ENCODE measurements at regions not wholly inside any gene's neighbourhood (a gene's known extent, or its start where the extent isn't known, plus 50 kb on each side); places are given as distances from the start of the nearest gene placed in this dataset.

GRCh38 chr9:134487066-134487710 lies 154.4 kb upstream of the COL5A1 start:
- DNase-seq (ENCODE audit: low read depth), result no peak

GRCh38 chr9:134488331-134489280 lies 153.0 kb upstream of the COL5A1 start:
- DNase-seq (ENCODE audit: low read depth), result no peak

GRCh38 chr9:134489621-134490408 lies 151.8 kb upstream of the COL5A1 start:
- no peak for DNase-seq (ENCODE audit: low read depth)

- DNase-seq (ENCODE audit: low read depth), result no peak
Measured at GRCh38 chr9:134490446-134490845, 151.2 kb upstream of the COL5A1 start.

DNA sequence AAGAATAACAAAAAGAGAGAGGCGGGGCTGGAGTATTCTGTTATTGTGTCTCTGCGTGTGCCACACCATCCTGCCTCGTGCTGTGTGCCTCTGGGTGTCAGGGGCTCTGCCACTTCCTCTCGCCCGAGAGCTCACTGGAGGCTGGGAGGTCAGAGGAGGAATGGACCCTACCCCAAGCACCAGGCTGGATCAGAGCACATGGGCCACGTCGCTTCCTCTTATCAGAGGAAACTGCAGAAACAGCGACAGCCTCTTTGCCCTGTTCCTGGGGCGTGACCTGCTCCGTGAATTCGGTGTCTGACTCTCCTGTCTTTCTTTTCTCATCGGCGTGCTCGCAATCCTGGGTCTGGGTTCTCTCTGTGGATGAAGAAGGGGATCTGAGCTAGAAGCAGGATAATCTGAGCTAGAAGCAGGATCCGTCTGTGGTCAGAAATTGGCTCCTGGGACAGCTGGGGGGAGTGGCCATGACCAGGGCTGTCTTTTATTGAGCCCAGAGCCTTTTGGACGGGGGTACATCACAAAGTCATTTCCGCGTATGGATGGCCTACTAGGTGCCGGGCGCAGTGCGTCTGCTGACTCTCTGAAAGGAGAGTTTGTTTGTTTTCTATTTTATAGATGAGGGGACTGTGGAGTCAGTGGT lies 150.3 kb upstream of the COL5A1 start:
- DNase-seq (ENCODE audit: low read depth), result no peak

DNA sequence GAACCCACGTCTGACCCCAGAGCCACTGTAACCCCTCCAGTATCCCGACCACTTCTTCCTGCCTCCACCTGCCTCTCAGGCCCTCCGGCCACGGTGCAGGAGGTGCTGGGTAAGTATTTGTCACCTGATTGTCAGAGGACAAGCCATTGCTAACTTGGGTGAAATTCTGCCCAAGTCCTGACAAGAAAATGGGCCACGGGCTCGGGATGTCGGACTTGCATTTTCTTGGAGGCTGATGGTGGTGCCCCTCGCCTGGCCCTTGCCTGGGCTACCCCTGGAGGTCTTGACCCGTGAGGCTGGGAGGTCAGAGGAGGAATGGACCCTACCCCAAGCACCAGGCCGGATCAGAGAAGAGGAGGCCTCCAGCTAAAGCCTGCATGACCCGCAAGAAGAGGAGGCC lies 149.7 kb upstream of the COL5A1 start:
- no peak for DNase-seq (ENCODE audit: low read depth)

GRCh38 chr9:134492281-134492691 lies 149.3 kb upstream of the COL5A1 start:
- no peak for DNase-seq (ENCODE audit: low read depth)

GRCh38 chr9:134492721-134493460 lies 148.7 kb upstream of the COL5A1 start:
- DNase-seq (ENCODE audit: low read depth), result no peak

DNA sequence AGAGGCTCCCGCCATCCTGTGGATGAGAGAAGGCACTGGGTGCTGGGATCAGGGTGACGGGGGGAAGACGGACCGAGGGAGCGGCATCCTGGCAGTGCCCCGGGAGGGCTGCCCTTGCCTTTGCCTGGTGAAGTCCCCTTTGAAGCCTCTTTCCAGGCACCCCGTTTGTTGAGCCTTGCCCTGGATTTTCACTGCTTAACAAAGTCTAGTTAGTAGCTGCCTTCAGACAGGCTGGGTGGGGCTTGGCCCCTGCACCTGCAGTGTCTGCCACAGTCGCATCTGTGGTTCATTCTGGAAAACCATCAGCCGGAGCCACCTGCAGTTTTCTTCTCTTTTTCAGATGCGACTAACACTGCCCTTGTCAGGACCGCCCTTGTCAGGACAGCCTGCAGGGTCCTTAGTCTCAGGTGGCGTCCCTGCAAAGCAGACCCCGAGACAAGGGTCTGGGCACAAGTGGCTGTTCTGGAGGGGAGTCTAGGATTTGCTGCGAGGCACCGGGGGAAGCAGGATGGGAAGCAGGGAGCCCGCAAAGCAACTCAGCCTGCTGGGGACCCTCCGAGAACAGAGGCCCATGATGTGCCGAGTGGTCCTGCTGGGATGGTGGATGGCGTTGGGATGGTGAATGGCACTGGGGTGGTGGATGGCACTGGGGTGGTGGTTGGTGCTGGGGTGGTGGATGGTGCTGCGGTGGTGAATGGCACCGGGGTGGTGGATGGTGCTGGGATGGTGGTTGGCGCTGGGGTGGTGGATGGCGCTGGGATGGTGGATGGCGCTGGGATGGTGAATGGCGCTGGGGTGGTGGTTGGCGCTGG lies 147.9 kb upstream of the COL5A1 start:
- DNase-seq (ENCODE audit: low read depth), result no peak

DNA sequence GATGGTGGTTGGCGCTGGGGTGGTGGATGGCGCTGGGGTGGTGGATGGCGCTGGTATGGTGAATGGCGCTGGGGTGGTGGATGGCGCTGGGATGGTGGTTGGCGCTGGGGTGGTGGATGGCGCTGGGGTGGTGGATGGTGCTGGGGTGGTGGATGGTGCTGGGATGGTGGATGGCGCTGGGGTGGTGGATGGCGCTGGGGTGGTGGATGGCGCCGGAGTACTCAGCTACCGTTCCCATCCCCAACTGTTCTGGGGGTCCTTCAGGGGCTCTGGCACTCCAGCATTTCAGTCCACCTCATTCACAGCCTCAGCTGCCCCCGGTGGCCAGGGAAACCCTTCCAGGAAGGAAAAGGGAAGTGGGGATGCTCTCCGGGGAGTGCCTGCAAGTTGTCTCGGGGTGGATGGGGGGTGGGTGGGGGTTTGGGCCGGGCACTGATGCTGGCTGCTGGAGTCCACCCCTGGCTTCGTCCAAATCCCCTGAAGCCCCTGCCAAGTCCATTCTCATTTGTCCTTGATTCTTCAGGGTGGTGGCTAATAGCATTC lies 147.3 kb upstream of the COL5A1 start:
- DNase-seq (ENCODE audit: low read depth), result no peak

- DNase-seq (ENCODE audit: low read depth), result no peak
Measured at GRCh38 chr9:134494905-134495304, 146.7 kb upstream of the COL5A1 start.

GRCh38 chr9:134495881-134496412 lies 145.7 kb upstream of the COL5A1 start:
- DNase-seq (ENCODE audit: low read depth), result no peak

DNA sequence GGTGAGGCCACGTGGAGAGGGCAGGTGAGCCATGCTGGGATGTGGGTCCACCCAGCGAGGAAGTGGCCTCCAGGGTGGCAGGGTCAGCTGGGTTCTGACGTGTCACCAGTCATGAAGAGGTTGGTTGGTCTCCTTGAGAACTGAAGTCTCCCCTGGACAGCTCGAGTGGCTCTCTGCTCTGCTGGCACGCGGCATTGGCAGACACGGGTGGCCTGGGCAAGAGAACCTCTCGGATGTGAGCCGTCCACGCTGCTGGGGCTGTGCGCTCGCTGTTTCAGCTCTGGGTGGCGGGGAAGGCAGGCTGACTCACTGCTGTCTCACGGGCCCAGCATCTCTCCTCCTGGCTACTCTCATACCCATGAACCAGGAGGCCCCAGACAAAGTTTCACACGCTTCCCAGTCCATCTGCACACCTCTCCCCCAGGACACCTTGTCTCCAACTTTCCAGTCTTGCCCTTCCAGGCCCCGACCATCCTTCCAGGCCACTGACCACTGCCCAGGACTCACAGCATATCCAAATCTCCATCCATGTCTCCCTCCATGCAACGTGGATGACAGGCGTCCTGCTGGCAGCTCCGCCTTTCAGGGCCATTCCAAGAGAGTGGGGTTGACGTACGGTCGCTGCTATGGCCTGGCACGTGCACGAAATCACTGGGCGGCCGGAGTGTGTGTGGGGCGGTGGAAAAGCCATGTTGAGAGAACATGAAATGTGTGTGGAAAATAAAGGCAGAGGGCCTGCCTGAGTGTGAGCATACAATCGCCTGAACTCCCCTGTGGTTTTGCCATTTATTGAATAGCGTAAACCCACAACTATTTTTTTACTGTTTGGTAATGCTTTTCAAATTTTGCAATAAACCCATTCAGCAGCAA lies 145.0 kb upstream of the COL5A1 start:
- DNase-seq (ENCODE audit: low read depth), result no peak

GRCh38 chr9:134497283-134497860 lies 144.2 kb upstream of the COL5A1 start:
- no peak for DNase-seq (ENCODE audit: low read depth)

DNA sequence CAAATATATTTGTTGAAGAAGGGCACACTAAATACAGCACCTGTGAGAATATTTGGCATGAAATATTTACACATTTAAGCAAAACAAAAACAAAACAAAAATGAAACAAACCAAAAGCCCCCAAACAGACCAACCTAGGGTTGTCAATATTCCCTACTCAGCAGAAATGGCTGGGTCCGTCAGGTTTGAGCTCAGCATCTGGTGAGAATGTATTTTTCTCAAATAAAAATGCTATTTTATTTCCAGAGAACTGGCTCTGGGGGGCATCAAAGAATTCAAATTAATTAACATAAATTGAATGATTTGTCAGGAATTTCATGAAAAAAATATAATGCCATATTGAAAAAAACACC lies 142.8 kb upstream of the COL5A1 start:
- DNase-seq (ENCODE audit: low read depth), result no peak

GRCh38 chr9:134500931-134501760 lies 140.5 kb upstream of the COL5A1 start:
- DNase-seq (ENCODE audit: low read depth), result no peak

- DNase-seq (ENCODE audit: low read depth), result no peak
Measured at GRCh38 chr9:134501761-134502265, 139.8 kb upstream of the COL5A1 start.
